HL-60/S4 (cell line): ENCODE measurements at regions not wholly inside any gene's neighbourhood (a gene's known extent, or its start where the extent isn't known, plus 50 kb on each side); places are given as distances from the start of the nearest gene placed in this dataset.
"Not testable (repeated sequence)": the region's sequence is repeated elsewhere in the genome, so short reads cannot be mapped to it uniquely, and the experiment has no call there.

Experiments used
- in situ Hi-C: fragments of 300-500 bp; cut with MboI; formaldehyde crosslinking; loops from 2 replicates; pipeline ENCODE4 v1.14.3; 2022; ENCODE audit warnings: low sequenced_read_pairs

DNA sequence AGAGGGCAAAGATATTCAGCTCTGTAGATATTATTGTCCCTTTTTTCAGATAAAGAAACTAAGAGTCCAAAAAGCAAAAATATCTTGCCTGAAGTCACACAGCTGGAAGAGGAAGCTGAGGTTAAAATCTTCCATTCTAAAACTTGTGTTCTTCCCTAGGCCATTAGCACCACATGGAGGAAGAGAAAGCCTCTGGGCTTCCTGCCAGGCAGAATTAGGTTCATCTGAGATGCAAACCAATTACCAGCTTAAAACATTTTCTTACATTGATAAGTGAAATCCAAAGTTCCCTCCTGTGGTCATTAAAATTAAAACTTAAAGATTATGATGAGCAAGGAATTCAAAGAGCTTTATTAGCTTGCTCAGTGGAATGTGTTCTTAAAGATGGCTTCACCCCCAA lies 235.3 kb upstream of the SETMAR start:
- in situ Hi-C loops = no loop called here

DNA sequence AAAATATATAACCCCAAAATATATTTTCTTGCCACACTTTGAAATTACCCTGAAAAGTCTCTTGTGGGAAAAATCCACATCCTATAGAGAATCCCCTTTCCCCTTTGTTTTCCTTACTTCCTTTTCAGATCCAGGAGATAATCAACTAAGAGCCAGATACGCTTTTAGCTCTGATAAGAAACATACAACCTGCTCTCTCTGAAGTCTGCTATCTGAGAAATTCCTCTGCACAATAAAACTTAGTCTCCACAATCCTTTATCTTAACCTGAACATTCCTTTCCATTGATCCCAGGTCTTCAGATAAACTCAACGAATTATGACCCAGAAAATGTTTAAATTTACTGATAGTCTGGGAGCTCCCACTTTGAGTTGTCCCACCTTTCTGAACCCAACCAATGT lies 233.4 kb upstream of the SETMAR start:
- in situ Hi-C loops = no loop called here

DNA sequence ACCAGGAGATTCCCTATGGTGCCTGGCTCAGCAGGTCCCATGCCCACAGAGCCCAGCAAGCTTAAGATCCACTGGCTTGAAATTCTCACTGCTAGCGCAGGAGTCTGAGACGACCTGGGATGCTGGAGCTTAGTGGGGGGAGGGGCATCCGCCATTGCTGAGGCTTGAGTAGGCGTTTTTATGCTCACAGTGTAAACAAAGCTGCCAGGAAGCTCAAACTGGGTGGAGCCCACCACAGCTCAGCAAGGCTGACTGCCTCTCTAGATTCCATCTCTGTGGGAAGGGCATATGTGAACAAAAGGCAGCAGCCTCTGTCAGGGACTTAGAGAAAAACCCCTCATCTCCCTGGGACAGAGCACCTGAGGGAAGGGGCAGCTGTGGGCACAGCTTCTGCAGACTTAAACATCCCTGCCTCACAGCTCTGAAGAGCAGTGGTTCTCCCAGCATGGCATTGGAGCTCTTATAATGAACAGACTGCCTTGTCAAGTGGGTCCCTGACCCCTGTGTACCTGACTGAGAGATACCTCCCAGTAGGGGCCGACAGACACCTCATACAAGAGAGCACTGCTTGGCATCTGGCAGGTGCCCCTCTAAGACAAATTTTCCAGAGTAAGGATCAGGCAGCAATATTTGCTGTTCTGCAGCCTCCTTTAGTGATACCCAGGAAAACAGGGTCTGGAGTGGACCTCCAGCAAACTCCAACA lies 231.5 kb upstream of the SETMAR start:
- in situ Hi-C loops = no loop called here

DNA sequence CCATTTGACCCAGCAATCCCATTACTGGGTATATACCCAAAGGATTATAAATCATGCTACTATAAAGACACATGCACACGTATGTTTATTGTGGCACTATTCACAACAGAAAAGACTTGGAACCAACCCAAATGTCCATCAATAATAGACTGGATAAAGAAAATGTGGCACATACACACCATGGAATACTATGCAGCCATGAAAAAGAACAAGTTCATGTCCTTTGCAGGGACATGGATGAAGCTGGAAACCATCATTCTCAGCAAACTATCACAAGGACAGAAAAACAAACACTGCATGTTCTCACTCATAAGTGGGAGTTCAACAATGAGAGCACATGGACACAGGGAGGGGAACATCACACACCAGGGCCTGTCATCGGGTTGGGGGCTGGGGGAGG lies 225.9 kb upstream of the SETMAR start:
- in situ Hi-C loops = not testable (repeated sequence)

DNA sequence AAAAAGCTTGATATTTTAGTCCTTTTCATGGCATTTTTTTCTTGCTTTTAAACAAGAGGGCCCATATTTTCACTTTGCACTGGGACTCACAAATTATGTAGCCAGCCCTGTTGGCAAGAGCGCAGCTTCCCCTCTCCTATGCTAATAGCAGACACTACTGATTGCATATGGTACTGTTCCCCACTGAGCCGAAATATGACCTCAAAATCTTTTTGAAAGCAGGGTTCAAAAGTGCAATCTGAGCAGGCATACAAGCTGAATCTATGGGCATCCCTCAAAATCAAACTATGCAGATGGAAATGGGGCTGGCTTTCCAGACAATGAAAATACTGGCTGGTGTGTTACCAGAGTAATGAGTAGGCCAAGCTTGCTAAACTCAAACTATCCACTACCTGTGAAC lies 225.2 kb upstream of the SETMAR start:
- in situ Hi-C loops = no loop called here

DNA sequence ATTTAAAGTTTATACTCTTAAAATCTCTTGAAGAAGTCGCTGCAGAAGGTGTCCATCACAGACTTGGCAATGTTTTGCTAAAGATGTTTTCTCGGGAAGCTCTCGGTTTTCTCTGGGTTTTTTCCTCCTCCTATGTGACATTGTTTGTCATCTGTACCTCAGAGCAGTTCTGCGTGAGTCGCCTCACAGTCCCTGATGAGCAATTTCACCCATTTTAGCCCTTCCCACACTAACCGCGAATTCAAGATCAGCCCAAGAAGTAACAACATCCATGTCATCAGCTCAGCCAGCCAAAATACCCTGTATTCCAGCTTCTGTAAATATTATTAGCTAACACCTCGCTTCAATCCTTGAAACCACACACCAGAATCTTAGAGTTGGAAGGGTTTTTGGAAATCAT lies 224.3 kb upstream of the SETMAR start:
- in situ Hi-C loops = no loop called here

DNA sequence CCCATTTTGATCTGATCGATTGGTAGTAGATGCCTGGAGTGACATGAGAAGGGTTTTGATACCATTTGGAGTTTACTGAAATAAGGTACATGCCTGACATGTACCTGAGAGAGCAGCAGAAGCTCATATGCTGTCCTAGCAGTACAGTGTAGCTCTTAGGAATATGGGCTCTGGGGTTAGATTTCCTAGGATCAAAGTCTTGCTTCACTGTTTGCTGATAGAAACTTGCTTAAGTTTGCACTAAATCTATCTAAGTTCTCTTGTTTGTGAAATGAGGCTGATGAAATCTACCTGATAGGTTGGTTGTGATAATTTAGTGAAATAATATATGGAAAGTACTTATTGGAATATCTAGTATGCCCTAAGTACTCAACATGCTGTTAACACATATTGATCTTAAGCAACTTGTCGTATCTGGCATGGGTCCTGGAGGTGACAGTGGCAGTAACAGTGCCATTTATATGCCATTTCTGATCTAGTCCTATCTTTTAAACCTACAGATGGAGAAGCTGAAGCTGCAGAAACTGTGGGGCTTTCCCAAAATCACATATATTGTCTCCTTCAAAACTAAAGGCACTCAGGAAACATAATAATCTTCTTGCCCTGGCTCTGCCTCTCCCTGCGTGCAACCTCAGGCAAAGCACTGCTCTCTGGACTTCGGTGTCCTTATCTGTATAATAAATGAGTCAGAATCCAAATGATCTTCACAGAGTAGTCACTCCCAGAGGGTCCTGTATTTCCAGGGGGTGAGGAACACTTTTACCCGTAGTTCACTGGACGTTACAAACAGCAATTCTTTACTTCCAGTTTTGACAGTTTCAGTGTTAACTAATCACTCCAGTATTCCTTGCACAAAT lies 223.6 kb upstream of the SETMAR start:
- in situ Hi-C loops = no loop called here

DNA sequence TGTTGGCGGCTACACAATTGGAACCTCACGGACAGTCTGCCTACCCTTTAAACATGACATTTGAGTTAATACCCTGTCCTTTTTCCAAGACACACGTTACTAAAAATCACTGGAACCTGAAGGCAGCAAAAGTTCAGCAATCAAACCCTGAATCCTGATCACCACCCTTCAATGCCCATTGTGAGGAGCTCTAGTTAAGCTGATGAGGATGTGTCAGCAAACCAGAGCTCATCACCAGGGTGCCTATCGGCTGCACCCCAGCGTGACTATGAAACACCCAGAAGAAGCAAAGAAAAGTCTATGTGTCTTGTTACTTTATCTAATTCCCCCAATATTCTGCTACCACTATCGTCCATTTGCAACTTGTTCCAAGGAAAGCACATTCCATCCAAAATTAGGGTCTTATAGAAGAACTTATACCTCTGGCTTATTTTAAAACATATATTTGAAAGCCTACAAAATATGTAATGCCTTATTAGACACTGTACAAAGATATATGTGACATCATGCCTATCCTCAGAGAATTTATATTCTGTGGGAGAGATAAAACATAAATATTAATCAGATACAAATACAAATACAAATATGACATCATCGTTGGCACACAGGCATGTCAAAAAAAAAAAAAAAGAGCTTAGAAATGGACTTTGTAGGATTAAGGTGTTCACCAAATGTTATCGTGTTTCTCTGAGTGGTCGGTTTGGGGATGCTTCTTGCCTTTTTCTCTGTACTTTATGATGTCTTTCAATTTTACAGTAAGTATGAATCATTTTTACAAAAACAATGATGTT lies 219.7 kb upstream of the SETMAR start:
- in situ Hi-C loops = no loop called here

DNA sequence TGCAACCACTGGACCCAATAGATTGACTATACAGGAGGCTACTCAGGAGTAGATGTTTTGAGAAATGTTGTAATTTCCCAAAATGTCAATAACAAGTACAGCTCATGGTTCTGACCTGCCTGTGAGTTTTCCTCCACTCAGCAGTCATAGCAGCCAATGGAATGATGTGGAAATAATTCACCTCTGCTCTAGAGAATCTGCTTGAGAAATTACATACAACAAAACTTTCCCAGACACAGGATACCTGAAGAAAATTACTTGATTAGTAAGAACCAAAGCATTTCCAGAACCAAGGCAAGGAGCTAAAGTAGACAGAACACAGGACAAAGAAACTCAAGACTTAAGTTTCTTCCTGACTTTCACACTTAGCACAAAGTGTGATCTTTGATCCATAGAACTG lies 218.9 kb upstream of the SETMAR start:
- in situ Hi-C loops = no loop called here

DNA sequence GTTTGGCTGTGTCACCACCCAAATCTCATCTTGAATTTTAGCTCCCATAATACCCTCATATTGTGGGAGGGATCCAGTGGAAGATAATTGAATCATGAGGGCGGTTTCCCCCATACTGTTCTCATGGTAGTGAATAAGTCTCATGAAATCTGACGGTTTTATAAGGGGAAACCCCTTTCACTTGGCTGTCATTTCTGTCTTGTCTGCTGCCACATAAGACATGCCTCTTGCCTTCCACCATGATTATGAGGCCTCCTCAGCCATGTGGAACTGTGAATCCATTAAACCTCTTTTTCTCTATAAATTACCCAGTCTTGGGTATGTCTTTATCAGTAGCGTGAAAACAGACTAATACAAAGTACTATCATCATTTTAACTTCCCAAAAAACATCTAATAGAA lies 216.5 kb upstream of the SETMAR start:
- in situ Hi-C loops = not testable (repeated sequence)

DNA sequence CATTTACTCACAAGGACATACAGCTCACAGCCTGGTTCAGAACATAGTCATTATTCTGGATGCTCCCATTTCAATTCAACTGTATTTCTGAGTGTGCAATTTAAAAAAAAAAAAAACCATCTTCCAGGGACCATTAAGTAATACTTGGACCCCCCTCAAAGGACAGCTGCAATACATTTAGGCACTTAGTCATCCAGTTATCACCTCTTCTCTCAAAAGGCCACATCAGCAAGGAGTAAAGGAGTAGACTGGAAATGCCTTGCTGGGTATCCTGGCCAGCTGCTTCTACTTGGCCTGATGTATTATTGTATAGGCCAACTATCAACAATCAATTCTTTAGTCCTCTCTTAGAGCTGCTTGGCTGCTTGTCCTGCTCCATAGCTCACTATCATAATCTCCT lies 211.4 kb upstream of the SETMAR start:
- in situ Hi-C loops = no loop called here

DNA sequence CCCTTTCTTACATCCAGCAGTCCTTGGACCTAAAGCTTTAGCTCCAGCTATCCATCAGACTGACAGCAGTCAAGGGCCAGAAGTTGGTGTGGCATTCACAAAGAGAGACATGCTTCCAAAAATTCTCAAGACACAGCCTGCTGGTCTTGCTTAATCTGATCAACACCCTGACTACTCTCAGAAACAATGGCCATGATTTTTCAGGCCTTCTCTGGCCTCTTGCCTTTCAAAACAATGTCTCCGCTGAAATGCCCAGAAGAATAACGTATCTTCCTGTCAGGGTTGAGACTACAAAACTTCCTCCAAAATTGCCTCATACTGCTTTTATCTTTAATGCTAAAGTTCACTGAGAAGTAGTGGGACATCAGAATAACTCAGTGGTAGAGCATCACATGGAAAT lies 205.4 kb upstream of the SETMAR start:
- in situ Hi-C loops = no loop called here

DNA sequence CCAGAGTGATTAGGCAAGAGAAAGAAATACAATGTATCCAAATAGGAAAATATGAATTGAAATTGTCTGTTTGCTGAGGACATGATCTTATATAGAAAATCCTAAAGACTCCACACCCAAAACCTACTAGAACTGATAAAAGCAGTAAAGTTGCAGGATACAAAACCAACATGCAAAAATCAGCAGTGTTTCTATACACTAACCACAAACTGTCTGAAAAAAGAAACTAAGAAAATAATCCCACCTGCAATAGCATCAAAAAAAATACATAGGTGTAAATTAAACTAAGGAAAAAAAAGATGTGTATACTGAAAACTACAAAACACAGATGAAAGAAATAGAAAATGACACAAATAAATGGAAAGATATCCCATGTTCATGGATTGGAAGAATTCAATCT lies 203.6 kb upstream of the SETMAR start:
- in situ Hi-C loops = no loop called here

DNA sequence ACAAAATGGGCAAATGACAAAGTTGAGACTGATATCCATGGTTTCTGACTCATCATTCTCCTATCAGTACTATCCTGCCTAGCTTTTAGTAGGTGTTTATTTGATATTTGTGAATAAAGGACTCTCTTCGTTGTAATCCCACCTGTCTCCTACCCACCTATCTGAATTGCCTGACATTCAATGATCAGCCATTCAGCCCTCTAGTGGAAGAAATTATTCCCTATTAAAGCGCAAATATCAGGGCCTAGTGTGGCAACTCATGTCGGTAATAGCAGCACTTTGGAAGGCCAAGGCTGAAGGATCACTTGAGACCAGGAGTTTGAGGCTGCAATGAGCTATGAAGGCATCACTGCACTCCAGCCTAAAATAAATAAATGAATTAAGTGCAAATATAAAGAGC lies 195.7 kb upstream of the SETMAR start:
- in situ Hi-C loops = no loop called here

DNA sequence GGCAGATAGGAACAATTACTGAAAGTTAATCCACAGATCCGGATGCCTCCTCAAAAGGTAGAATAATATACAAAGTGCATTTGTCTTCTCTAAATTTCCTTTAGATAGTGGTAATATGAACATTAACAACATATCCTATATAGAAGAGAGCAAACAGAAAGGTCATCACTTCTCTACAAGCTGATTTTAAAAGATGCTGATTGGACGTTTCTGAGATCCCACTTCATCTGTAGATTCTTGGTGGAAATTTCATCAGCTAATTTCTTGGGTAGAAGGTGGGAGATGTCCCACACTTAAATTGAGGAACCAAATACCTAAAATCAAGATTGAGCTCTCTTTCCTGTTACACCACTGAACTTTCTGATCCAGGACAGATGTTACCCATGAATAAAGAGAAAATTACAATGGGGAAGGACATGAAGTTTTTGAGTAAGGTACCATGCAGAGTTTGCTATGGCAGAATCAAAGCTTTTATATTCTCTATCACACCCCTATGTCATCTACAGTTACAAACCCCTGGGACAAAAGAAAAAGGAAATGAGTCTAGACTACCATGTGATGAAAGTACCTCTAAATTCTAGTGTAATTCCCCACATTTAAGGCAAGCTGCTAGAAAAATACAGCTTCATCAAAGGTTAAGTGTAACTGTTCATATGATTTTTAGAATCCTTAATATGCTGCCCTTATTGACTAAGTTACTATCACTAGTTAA lies 189.2 kb upstream of the SETMAR start:
- in situ Hi-C loops = no loop called here

DNA sequence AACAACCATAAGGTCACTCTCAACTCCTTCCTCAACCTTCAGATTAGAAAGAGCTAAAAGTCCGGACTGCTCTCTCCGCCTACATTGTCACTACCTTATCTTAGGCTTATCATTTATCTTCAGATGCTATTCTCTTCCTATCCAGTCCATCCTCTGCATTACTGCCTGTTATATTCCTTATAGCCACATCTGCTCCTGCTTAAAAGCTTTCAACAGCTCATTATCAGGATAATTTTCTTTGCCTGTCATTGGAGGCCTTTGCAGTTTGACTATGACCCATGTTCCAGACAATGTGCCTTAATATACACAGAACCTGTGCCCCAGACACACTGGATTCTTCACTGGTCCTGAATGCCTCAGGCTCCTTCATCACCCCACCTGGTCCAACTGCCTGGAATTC lies 184.1 kb upstream of the SETMAR start:
- in situ Hi-C loops = no loop called here

DNA sequence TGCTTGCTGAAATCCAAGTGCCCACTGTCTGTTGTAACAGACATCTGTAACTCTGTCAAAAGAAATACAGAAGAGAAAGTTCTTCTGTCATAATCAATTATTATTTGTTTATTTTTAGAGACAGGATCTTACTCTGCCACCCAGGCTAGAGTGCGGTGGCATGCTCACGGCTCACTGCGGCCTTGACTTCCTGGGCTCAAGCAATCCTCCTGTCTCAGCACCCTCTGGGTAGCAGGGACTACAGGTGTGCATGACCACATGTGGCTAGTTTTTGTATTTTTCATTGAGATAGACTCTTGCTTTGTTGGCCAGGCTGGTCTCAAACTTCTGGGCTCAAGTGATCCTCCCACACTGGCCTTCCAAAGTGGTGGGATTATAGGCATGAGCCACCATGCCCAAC lies 177.6 kb upstream of the SETMAR start:
- in situ Hi-C loops = no loop called here

DNA sequence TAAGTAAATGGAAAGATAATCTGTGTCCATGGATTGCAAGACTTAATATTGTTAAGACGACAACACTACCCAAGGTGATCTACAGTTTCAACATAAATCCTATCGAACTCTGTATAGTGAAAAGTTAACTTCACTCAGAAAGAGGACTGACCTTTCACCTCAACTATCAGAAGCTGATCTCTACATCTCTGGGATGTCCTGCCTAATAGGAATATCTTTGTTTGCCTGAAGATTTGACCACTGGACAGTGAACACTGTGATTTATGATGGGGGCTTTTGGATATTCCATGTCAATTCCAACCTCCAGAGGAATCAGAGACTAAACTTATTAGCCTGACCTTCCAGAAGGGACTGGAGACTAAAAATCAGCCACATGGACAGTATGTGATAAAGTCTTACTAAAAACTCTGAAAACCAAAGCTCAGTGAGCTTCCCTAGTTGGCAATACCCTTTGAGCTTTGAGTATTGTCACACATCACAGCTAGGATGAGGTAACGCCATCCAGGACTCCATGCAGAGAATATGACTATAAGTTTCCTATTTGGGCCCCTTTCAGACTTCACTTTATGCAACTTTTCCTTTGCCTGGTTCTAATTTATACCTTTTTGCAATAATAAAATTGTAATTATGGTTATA lies 164.9 kb upstream of the SETMAR start:
- in situ Hi-C loops = no loop called here

DNA sequence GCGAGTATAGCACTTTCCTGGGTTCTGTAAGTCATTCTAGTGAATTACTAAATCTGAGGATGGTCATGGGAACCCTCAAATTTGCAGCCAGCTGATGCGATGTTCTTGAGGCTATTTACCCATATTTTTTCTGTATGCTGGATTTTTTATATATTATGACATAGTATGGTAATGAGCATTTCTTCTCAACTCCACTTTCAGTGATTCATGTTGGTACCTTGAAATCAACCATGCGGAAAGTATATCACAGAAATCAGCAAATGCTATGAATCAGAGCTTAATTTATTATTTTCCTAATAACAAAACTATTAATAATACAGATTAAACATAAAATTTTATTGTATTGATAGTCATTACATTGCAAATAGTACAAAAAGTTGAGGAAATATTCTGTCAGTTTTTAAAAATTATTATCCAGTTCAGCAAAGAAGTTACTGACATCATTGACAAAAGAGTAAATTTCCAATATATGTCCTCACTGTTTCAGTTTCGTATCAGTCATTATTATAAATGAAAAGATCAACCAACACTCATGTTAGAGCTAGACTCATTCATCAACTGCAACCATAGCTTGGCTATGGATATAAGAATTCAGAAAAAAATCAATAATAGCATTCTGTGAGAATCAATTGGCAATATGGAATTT lies 164.3 kb upstream of the SETMAR start:
- in situ Hi-C loops = no loop called here

DNA sequence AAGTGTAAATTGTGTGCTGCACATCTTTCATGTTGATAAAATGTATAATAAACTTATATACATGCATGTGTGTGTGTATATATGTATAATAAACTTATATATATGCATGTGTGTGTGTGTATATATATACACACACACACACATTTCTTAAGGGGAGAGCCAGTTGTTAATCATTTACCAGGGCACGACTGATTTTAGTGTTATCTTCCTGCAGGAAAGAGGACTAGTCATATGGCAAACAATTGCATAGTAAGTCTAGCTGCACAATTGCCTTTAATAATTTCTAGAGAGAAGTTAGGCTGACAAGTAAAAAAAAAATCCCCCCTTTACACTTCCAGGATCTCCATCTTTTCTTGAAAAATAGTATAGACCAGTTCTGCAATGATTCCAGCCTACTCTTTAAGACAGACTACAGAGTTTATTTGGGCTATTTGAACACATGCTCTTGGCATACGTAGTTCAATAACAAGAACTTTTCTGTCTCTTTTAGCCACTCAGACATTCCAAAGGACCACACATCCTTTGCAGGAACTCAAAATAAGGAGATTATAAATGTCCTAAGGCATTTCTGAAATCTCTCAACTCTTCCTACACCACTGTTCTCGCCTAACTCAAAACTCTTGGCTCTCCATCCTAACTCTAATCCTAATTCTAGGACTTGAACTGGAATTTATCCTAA lies 163.6 kb upstream of the SETMAR start:
- in situ Hi-C loops = no loop called here
